WTC11 (cell line): ENCODE measurements at regions not wholly inside any gene's neighbourhood (a gene's known extent, or its start where the extent isn't known, plus 50 kb on each side); places are given as distances from the start of the nearest gene placed in this dataset.

Experiments used
- ATAC-seq: fragments of 200-7000 bp; cut with Tn5 transposase; 2 replicates; pipeline ENCODE4 v1.10.0; 2021; ENCODE audit warnings: mild to moderate bottlenecking, moderate library complexity
- CTCF ChIA-PET: fragments of 300-600 bp; sonication (Branson Sonifier 250); formaldehyde crosslinking; loops from one replicate; lab custom pipeline; 2021; ENCODE audit warnings: antibody characterized with exemption; lab: Charles Lee
- POLR2A ChIA-PET: fragments of 350-600 bp; sonication (Branson Sonifier 250); formaldehyde crosslinking; loops from one replicate; lab custom pipeline; 2021; ENCODE audit warnings: antibody characterized with exemption; lab: Charles Lee
- DNase-seq: peaks from one replicate; pipeline ENCODE4 v3.0.0; 2021; ENCODE audit warnings: low spot score
- H3K27ac Mint-ChIP-seq: 2 replicates; pipeline ENCODE4 v1.8.0; 2021; ENCODE audit warnings: mixed read lengths
- H3K27me3 Mint-ChIP-seq: 2 replicates; pipeline ENCODE4 v1.8.0; 2021; ENCODE audit warnings: low read depth, mild to moderate bottlenecking, moderate library complexity, mixed read lengths
- H3K36me3 Mint-ChIP-seq: 2 replicates; pipeline ENCODE4 v1.8.0; 2021; ENCODE audit warnings: mixed read lengths
- H3K4me1 Mint-ChIP-seq: 2 replicates; pipeline ENCODE4 v1.8.0; 2022; ENCODE audit warnings: mixed read lengths
- H3K4me3 Mint-ChIP-seq: 2 replicates; pipeline ENCODE4 v1.8.0; 2021; ENCODE audit warnings: mild to moderate bottlenecking, moderate library complexity, mixed read lengths
- H3K9me3 Mint-ChIP-seq: 2 replicates; pipeline ENCODE4 v1.8.0; 2021; ENCODE audit warnings: mixed read lengths
- CDX4 ChIP-seq: fragments of 250-450 bp; sonication (Bioruptor Pico); IDR thresholded peaks from 2 replicates; pipeline ENCODE4 v1.9.0; 2021; ENCODE audit warnings: moderate library complexity, mild to moderate bottlenecking, inconsistent platforms, borderline replicate concordance
- EMX1 ChIP-seq: fragments of 250-450 bp; sonication (Bioruptor Pico); IDR thresholded peaks from 2 replicates; pipeline ENCODE4 v1.8.0; 2021; ENCODE audit warnings: mild to moderate bottlenecking
- ESRRA ChIP-seq: sonication (generic); formaldehyde crosslinking; IDR thresholded peaks from 2 replicates; pipeline ENCODE4 v1.8.1; 2022; ENCODE audit warnings: mild to moderate bottlenecking, missing genetic modification reagents, borderline replicate concordance
- FOXJ3 ChIP-seq: sonication (generic); formaldehyde crosslinking; IDR thresholded peaks from 2 replicates; pipeline ENCODE4 v1.9.0; 2021; ENCODE audit warnings: missing genetic modification reagents, mild to moderate bottlenecking, borderline replicate concordance
- GRHL2 ChIP-seq: fragments of 250-450 bp; sonication (Bioruptor Pico); IDR thresholded peaks from 2 replicates; pipeline ENCODE4 v1.8.0; 2022; ENCODE audit warnings: mild to moderate bottlenecking, moderate library complexity; ENCODE audit not compliant: insufficient replicate concordance, severe bottlenecking
- HMGA2 ChIP-seq: fragments of 250-450 bp; sonication (Bioruptor Pico); IDR thresholded peaks from 2 replicates; pipeline ENCODE4 v1.4.0; 2021; ENCODE audit warnings: mild to moderate bottlenecking, moderate library complexity
- HMGXB4 ChIP-seq: sonication (generic); formaldehyde crosslinking; IDR thresholded peaks from 2 replicates; pipeline ENCODE4 v1.8.1; 2023; ENCODE audit warnings: mild to moderate bottlenecking, moderate library complexity, missing genetic modification reagents
- JUN ChIP-seq: sonication (generic); formaldehyde crosslinking; IDR thresholded peaks from 2 replicates; pipeline ENCODE4 v1.8.0; 2023; ENCODE audit warnings: mild to moderate bottlenecking, missing genetic modification reagents
- NFATC4 ChIP-seq: fragments of 250-450 bp; sonication (Bioruptor Pico); IDR thresholded peaks from 2 replicates; pipeline ENCODE4 v1.9.0; 2021; ENCODE audit warnings: mild to moderate bottlenecking
- OVOL2 ChIP-seq: fragments of 250-450 bp; sonication (Bioruptor Pico); IDR thresholded peaks from 2 replicates; pipeline ENCODE4 v1.9.0; 2021; ENCODE audit warnings: mild to moderate bottlenecking, borderline replicate concordance
- RELA ChIP-seq: sonication (generic); formaldehyde crosslinking; IDR thresholded peaks from 2 replicates; pipeline ENCODE4 v1.8.1; 2022; ENCODE audit warnings: missing genetic modification reagents, mild to moderate bottlenecking, borderline replicate concordance
- SMAD3 ChIP-seq: sonication (generic); formaldehyde crosslinking; IDR thresholded peaks from 2 replicates; pipeline ENCODE4 v1.8.0; 2022; ENCODE audit warnings: missing genetic modification reagents, mild to moderate bottlenecking, borderline replicate concordance
- ZBTB21 ChIP-seq: sonication (generic); formaldehyde crosslinking; IDR thresholded peaks from 2 replicates; pipeline ENCODE4 v1.8.1; 2023; ENCODE audit warnings: mild to moderate bottlenecking, missing genetic modification reagents, borderline replicate concordance
- ZNF121 ChIP-seq: sonication (generic); formaldehyde crosslinking; IDR thresholded peaks from 2 replicates; pipeline ENCODE4 v1.8.0; 2023; ENCODE audit warnings: missing genetic modification reagents
- ZNF138 ChIP-seq: sonication (generic); formaldehyde crosslinking; conservative IDR thresholded peaks from 2 replicates; pipeline ENCODE4 v1.8.1; 2022; ENCODE audit warnings: mild to moderate bottlenecking, moderate library complexity, missing genetic modification reagents
- ZNF219 ChIP-seq: sonication (generic); formaldehyde crosslinking; IDR thresholded peaks from 2 replicates; pipeline ENCODE4 v1.8.0; 2023; ENCODE audit warnings: missing genetic modification reagents, mild to moderate bottlenecking, borderline replicate concordance
- ZNF232 ChIP-seq: sonication (generic); formaldehyde crosslinking; IDR thresholded peaks from 2 replicates; pipeline ENCODE4 v1.8.0; 2022; ENCODE audit warnings: mild to moderate bottlenecking, missing genetic modification reagents
- ZNF281 ChIP-seq: sonication (generic); formaldehyde crosslinking; IDR thresholded peaks from 2 replicates; pipeline ENCODE4 v1.8.0; 2023; ENCODE audit warnings: mild to moderate bottlenecking, missing genetic modification reagents
- ZNF396 ChIP-seq: fragments of 250-450 bp; sonication (Bioruptor Pico); IDR thresholded peaks from 2 replicates; pipeline ENCODE4 v1.8.0; 2021; ENCODE audit warnings: mild to moderate bottlenecking, moderate library complexity, borderline replicate concordance
- TF ChIP-seq, protein P1 (sequence below): sonication (generic); formaldehyde crosslinking; IDR thresholded peaks from 2 replicates; pipeline ENCODE4 v1.8.0; 2022; ENCODE audit warnings: mild to moderate bottlenecking, missing genetic modification reagents
- TF ChIP-seq, protein P2 (sequence below): sonication (generic); formaldehyde crosslinking; IDR thresholded peaks from 2 replicates; pipeline ENCODE4 v1.8.0; 2023; ENCODE audit warnings: missing genetic modification reagents, mild to moderate bottlenecking, borderline replicate concordance
- TF ChIP-seq, protein P3 (sequence below): fragments of 250-450 bp; sonication (Bioruptor Pico); IDR thresholded peaks from 2 replicates; pipeline ENCODE4 v1.9.0; 2021; ENCODE audit warnings: mild to moderate bottlenecking

GRCh38 chr10:10364902-10365301 is 652.8 kb upstream of the CELF2 start (continued):
- no peak for TF ChIP-seq ZNF281 (CRISPR knock-in tag)
- TF ChIP-seq ZNF138, result no peak
- TF ChIP-seq JUN (CRISPR knock-in tag), result no peak
- no peak for TF ChIP-seq ZNF121 (CRISPR knock-in tag)
- no peak for TF ChIP-seq OVOL2 (CRISPR knock-in tag)
- TF ChIP-seq, protein P1, sequence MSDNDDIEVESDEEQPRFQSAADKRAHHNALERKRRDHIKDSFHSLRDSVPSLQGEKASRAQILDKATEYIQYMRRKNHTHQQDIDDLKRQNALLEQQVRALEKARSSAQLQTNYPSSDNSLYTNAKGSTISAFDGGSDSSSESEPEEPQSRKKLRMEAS (CRISPR knock-in tag), result no peak
- no peak for TF ChIP-seq EMX1 (CRISPR knock-in tag)

- H3K4me3 Mint-ChIP-seq, result no peak overlapping the region
- H3K27ac Mint-ChIP-seq, result no peak overlapping the region
- no peaks in the 10 kb centered on the region for H3K27me3 Mint-ChIP-seq
- peaks cover 52% of the 10 kb centered on the region for H3K4me1 Mint-ChIP-seq
- no peaks in the 10 kb centered on the region for H3K36me3 Mint-ChIP-seq
- CTCF ChIA-PET, result no interaction called here
- TF ChIP-seq, protein P2, sequence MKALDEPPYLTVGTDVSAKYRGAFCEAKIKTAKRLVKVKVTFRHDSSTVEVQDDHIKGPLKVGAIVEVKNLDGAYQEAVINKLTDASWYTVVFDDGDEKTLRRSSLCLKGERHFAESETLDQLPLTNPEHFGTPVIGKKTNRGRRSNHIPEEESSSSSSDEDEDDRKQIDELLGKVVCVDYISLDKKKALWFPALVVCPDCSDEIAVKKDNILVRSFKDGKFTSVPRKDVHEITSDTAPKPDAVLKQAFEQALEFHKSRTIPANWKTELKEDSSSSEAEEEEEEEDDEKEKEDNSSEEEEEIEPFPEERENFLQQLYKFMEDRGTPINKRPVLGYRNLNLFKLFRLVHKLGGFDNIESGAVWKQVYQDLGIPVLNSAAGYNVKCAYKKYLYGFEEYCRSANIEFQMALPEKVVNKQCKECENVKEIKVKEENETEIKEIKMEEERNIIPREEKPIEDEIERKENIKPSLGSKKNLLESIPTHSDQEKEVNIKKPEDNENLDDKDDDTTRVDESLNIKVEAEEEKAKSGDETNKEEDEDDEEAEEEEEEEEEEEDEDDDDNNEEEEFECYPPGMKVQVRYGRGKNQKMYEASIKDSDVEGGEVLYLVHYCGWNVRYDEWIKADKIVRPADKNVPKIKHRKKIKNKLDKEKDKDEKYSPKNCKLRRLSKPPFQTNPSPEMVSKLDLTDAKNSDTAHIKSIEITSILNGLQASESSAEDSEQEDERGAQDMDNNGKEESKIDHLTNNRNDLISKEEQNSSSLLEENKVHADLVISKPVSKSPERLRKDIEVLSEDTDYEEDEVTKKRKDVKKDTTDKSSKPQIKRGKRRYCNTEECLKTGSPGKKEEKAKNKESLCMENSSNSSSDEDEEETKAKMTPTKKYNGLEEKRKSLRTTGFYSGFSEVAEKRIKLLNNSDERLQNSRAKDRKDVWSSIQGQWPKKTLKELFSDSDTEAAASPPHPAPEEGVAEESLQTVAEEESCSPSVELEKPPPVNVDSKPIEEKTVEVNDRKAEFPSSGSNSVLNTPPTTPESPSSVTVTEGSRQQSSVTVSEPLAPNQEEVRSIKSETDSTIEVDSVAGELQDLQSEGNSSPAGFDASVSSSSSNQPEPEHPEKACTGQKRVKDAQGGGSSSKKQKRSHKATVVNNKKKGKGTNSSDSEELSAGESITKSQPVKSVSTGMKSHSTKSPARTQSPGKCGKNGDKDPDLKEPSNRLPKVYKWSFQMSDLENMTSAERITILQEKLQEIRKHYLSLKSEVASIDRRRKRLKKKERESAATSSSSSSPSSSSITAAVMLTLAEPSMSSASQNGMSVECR (CRISPR knock-in tag), result no peak
- TF ChIP-seq HMGA2, result no peak
- TF ChIP-seq ZNF396 (CRISPR knock-in tag), result no peak
- TF ChIP-seq NFATC4, result no peak
- TF ChIP-seq ZNF281 (CRISPR knock-in tag), result no peak
- TF ChIP-seq GRHL2 (CRISPR knock-in tag), result no peak
- no peak for TF ChIP-seq ZBTB21 (CRISPR knock-in tag)
- no peak for TF ChIP-seq ZNF232
- no peak for TF ChIP-seq ZNF219
- TF ChIP-seq FOXJ3 (CRISPR knock-in tag), result no peak
- no peak for TF ChIP-seq RELA (CRISPR knock-in tag)
- no peak for TF ChIP-seq ESRRA (CRISPR knock-in tag)
- TF ChIP-seq HMGXB4 (CRISPR knock-in tag), result no peak
- no peak for TF ChIP-seq SMAD3 (CRISPR knock-in tag)
- no peak for TF ChIP-seq CDX4
- TF ChIP-seq, protein P3, sequence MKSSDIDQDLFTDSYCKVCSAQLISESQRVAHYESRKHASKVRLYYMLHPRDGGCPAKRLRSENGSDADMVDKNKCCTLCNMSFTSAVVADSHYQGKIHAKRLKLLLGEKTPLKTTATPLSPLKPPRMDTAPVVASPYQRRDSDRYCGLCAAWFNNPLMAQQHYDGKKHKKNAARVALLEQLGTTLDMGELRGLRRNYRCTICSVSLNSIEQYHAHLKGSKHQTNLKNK (CRISPR knock-in tag), result no peak
- TF ChIP-seq, all 79 proteins: peak for 0
- no peak for ATAC-seq
- POLR2A ChIA-PET, result interaction anchor here (0.7 kb wide), 1 partner anchor 91 kb away, joined by 4 read pairs; no protein-coding TSS in a partner anchor
- DNase-seq, result no peak
- no peaks in the 10 kb centered on the region for H3K9me3 Mint-ChIP-seq
These were observed 652.0 kb upstream of the CELF2 start for GRCh38 chr10:10365676-10366075.
